Ovary (tissue), 3 donors: ENCODE measurements at regions not wholly inside any gene's neighbourhood (a gene's known extent, or its start where the extent isn't known, plus 50 kb on each side); places are given as distances from the start of the nearest gene placed in this dataset.

Experiments used
- EP300 ChIP-seq: sonication (generic); formaldehyde crosslinking; IDR thresholded peaks from one replicate; pipeline ENCODE4 v1.6.1; 2017; ENCODE audit warnings: antibody characterized with exemption
- POLR2A ChIP-seq: fragments of 450-650 bp; IDR thresholded peaks from one replicate; pipeline ENCODE4 v1.6.1; 2017; ENCODE audit warnings: antibody characterized with exemption, mild to moderate bottlenecking, moderate library complexity
- TF ChIP-seq, protein P1 (sequence below), 3 donors: fragments of 450-650 bp in 2 of 3; fragments of 200-600 bp in 1 of 3; IDR thresholded peaks; one replicate each; pipeline versions ENCODE4 v1.5.1 to v1.8.0; 2016 to 2022; ENCODE audit warnings: antibody characterized with exemption in 3 of 3, mild to moderate bottlenecking in 1 of 3
- donor health status: DM: no; HTN: no; CAD: no.

DNA sequence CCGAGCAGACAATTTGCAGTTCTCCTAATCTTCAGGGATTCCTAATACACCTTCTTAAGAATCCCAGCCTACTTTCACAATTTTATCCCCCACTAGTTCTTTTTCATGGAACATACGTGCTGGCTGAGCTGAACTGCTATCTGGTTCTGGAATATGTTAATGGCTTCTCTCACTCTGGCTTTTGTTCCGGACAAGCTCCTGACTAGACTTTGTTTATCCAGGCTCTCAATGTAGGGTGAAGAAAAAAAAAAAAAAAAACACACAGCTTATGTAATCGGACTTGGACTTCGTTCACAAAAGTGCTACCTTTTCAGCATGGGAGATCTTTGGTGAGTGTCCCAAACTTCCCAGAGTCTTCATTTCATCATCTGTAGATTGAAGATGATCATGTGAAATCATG, 555.4 kb upstream of the CPEB2 start:
- TF ChIP-seq, protein P1, sequence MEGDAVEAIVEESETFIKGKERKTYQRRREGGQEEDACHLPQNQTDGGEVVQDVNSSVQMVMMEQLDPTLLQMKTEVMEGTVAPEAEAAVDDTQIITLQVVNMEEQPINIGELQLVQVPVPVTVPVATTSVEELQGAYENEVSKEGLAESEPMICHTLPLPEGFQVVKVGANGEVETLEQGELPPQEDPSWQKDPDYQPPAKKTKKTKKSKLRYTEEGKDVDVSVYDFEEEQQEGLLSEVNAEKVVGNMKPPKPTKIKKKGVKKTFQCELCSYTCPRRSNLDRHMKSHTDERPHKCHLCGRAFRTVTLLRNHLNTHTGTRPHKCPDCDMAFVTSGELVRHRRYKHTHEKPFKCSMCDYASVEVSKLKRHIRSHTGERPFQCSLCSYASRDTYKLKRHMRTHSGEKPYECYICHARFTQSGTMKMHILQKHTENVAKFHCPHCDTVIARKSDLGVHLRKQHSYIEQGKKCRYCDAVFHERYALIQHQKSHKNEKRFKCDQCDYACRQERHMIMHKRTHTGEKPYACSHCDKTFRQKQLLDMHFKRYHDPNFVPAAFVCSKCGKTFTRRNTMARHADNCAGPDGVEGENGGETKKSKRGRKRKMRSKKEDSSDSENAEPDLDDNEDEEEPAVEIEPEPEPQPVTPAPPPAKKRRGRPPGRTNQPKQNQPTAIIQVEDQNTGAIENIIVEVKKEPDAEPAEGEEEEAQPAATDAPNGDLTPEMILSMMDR (IDR thresholded peaks at IDR 0.05), result no peak
- TF ChIP-seq POLR2A (no peak), EP300 (no peak)
